ENCODE measurements at regions not wholly inside any gene's neighbourhood (a gene's known extent, or its start where the extent isn't known, plus 50 kb on each side); places are given as distances from the start of the nearest gene placed in this dataset.

DNA sequence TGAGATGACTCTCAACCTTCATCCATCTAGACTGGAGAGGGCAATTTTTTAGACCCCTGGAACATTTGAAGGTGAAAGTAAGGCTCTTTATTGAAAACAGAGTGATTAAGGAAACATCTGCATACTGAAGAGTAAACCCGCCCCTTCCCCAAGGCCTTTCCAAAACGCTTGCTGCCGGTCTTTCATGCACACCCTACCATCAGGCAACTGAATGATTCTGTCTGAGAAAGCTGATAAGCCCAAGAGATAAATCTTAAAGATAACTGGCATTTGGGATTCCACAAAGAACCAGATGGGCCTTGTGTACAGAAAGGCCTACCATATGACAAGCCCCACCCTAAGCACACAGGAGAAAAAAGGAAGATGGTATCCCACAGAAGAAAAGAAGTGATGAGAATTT lies 54.4 kb upstream of the PIK3R1 start:
- FAIRE-seq = no peak

DNA sequence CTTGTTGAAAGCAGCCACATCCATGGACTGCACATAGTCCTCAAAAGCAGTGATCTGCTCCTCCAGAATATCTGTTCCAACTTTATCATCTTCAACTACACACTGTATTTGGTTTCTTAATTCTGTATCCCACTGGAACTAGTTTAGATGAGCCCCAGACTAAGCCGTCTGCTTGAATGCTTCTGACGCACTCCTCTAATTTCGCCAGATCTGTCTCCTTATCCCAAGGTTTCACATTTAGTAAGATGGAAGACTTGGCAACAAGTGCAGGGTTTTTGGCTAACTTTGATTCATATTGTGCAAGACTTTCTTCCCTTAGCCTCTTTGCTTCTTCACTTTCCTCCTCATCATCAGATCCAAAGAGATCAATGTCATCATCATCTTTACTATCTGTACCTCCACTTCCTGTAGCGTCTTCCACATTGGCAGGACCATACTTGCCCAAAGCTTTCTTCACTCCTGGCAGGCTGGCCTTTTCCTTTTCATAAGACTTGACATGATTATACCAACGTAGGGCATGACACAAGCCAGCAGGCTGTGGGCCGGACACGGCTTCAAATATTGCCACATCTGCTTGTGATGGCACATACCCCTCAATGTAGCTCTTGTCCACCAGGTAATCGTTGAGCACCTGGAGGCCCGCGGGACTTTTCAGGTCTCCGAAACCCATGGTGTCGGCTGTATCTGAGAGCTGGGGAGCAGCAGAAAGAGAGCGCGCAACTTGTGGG lies 56.2 kb upstream of the PIK3R1 start:
- FAIRE-seq = no peak
- TF ChIP-seq POLR2A (IDR thresholded peaks at IDR 0.05; ENCODE audit: low read depth, low read length) (no peak), POLR2AphosphoS5 (IDR thresholded peaks at IDR 0.05; ENCODE audit: low read depth, low read length) (no peak), TAF1 (IDR thresholded peaks at IDR 0.05; ENCODE audit: borderline replicate concordance, low read depth, low read length) (no peak)
- no peak for DNase-seq (ENCODE audit: insufficient read length)

More for the DNA sequence above, 54.4 kb upstream of the PIK3R1 start:
- no peak for DNase-seq (ENCODE audit: insufficient read length)
- TF ChIP-seq POLR2A (IDR thresholded peaks at IDR 0.05; ENCODE audit: low read depth, low read length) (no peak), POLR2AphosphoS5 (IDR thresholded peaks at IDR 0.05; ENCODE audit: low read depth, low read length) (no peak), TAF1 (IDR thresholded peaks at IDR 0.05; ENCODE audit: borderline replicate concordance, low read depth, low read length) (no peak)

DNA sequence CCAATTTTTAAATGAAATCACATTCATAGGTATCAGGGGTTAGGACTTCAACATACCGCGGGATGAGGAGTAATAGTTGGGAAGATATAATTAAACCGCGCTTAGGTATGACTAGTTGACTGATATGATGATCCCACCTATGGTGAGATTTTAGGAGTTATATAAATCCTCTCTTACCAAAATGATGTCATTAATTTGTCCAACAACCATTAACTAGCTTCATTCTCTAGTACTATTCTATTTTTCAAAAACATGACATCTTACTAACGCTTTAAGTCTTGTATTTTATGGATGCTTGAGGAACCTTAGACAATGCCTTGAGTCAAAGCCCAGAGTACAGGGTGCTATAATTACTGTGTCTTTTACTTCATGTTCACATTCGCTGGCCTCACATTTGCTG lies 59.6 kb upstream of the PIK3R1 start:
- no peak for TF ChIP-seq POLR2AphosphoS5 (IDR thresholded peaks at IDR 0.05; ENCODE audit: low read depth, low read length)
- no peak for TF ChIP-seq TAF1 (IDR thresholded peaks at IDR 0.05; ENCODE audit: borderline replicate concordance, low read depth, low read length)
- no peak for TF ChIP-seq POLR2A (IDR thresholded peaks at IDR 0.05; ENCODE audit: low read depth, low read length)
- DNase-seq (ENCODE audit: insufficient read length) = no peak
- FAIRE-seq = no peak

DNA sequence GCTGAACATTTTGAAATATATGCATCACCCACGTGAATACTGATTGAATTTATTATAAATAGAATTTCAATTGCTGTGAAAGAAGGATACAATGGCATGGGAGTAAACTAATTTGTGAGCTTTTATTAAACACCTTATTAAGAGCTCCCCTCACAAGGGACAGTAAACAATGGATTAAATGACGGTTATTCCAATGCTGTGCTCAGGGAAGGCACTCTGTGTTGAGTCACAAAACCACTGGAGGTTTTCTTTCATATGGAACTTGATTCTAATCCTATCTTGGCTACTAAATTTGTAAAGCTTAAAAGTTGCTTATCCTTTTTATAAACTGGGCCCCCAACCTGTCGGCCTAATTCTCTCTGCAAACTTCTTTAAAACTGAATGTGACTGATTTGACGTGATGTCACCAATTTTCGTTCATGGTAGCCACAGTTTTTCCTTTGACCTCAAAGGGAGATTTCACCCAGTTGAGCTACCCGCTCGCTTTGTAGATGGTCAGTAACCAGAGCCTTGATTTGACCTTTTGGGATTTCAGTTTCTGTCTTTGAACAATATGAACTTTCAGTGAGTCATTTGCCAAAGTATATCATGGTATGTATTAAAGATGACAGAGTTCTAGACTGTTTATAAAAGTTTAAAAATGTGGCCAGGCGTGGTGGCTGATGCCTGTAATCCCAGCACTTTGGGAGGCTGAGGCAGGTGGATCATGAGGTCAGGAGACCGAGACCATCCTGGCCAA lies 61.3 kb upstream of the PIK3R1 start:
- FAIRE-seq (no peak), DNase-seq (ENCODE audit: insufficient read length) (no peak)
- TF ChIP-seq POLR2AphosphoS5 (IDR thresholded peaks at IDR 0.05; ENCODE audit: low read depth, low read length) (no peak), POLR2A (IDR thresholded peaks at IDR 0.05; ENCODE audit: low read depth, low read length) (no peak), TAF1 (IDR thresholded peaks at IDR 0.05; ENCODE audit: borderline replicate concordance, low read depth, low read length) (no peak)

DNA sequence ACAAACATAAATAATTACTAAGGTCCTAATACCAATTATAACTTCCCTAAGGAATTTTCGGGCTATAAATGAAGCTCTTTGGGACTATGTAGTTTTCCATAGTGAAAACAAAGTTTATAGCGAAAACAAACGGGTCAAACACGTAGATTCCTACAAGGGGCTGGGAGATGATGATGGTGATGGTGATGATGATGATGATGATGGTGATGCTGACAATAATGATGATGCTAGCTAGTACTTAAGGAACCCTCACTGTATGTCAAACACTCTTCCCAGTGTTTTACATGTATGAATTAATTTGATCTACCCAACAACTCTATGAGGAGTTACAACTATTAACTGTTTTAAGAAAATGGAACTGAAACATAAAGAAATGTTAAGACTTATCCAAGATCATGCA lies 63.7 kb upstream of the PIK3R1 start:
- DNase-seq (ENCODE audit: insufficient read length) (no peak), FAIRE-seq (no peak)
- TF ChIP-seq POLR2A (IDR thresholded peaks at IDR 0.05; ENCODE audit: low read depth, low read length) (no peak), POLR2AphosphoS5 (IDR thresholded peaks at IDR 0.05; ENCODE audit: low read depth, low read length) (no peak), TAF1 (IDR thresholded peaks at IDR 0.05; ENCODE audit: borderline replicate concordance, low read depth, low read length) (no peak)

DNA sequence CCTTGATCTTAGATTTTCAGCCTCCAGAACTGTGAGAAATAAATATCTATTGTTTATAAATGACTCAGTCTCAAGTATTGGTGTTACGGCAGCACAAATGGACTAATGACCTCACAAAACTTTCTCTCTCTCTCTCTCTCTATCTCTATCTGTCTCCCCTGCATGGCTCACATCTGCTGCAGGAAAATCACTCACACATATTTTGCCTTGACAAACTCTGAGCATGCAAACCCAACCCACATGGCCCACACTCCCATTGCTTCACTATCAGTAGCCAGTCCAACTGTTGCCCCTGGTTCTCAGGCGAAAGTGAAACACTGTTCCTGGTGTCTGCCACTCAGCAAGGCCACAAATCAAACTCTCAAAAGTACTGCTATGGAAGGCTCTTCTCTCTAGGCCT lies 66.4 kb upstream of the PIK3R1 start:
- TF ChIP-seq TAF1 (IDR thresholded peaks at IDR 0.05; ENCODE audit: borderline replicate concordance, low read depth, low read length) = no peak
- TF ChIP-seq POLR2AphosphoS5 (IDR thresholded peaks at IDR 0.05; ENCODE audit: low read depth, low read length) = no peak
- no peak for TF ChIP-seq POLR2A (IDR thresholded peaks at IDR 0.05; ENCODE audit: low read depth, low read length)
- no peak for DNase-seq (ENCODE audit: insufficient read length)
- peak; percentile 51 for FAIRE-seq

DNA sequence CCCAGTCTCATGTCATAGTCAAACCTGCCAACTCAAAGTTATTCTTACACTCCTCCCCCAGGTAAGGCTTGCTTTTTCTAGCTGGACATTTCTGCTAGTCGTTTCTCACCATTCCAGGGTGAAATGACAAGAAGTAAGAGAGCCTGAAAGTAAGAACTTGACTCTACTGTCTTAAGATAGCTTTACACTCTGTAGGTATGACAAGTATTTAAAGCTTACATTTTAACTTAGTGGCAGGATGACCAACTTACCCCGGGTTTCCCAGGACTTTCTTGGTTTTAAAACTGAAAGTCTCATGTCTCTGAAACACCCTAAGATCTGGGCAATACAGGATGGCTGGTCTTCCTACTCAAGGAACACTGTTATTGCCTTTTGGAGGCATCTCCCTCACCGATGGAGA lies 67.5 kb upstream of the PIK3R1 start:
- no peak for TF ChIP-seq TAF1 (IDR thresholded peaks at IDR 0.05; ENCODE audit: borderline replicate concordance, low read depth, low read length)
- no peak for TF ChIP-seq POLR2AphosphoS5 (IDR thresholded peaks at IDR 0.05; ENCODE audit: low read depth, low read length)
- no peak for TF ChIP-seq POLR2A (IDR thresholded peaks at IDR 0.05; ENCODE audit: low read depth, low read length)
- DNase-seq (ENCODE audit: insufficient read length) = no peak
- FAIRE-seq = peak; percentile 77

DNA sequence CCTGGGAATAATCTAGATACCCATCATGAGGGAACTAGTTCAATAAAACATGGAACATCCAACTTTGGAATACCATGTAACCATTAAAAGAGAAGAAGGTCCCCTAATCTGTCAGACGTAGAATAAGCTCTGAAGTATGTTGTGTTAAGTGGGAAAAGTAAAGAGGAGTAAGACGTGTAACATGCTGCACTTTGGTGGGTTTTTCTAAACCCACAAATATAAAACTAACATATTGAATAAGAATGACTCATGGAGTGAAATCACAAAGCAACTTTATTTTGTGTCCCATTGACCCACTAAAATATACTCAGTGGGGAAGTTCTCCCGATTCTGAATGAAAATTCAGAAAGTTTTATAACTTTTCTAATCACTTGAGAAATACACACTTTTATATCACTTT lies 67.9 kb upstream of the PIK3R1 start:
- FAIRE-seq (no peak), DNase-seq (ENCODE audit: insufficient read length) (no peak)
- TF ChIP-seq TAF1 (IDR thresholded peaks at IDR 0.05; ENCODE audit: borderline replicate concordance, low read depth, low read length) (no peak), POLR2AphosphoS5 (IDR thresholded peaks at IDR 0.05; ENCODE audit: low read depth, low read length) (no peak), POLR2A (IDR thresholded peaks at IDR 0.05; ENCODE audit: low read depth, low read length) (no peak)

DNA sequence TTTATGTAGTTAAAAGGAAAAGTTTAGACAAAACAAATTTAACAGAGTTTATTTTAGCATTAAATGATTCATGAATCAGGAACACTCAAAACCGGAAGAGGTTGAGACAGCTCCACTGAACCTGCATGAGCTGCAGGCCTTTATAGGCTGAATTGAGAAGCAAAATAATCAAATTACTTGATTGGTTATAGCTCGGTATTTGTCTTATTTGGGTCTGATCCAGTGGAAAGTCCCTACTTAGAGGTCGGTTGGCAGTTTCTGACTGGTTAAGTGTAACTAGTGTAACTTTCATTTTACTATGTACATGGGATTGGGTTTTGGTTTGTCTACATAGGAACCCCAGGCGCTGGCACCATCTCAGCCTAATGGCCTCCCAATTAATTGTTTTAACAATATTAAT lies 74.1 kb upstream of the PIK3R1 start:
- FAIRE-seq (peak; percentile 38), DNase-seq (ENCODE audit: insufficient read length) (no peak)
- TF ChIP-seq POLR2AphosphoS5 (IDR thresholded peaks at IDR 0.05; ENCODE audit: low read depth, low read length) = no peak
- no peak for TF ChIP-seq TAF1 (IDR thresholded peaks at IDR 0.05; ENCODE audit: borderline replicate concordance, low read depth, low read length)
- TF ChIP-seq POLR2A (IDR thresholded peaks at IDR 0.05; ENCODE audit: low read depth, low read length) = no peak

DNA sequence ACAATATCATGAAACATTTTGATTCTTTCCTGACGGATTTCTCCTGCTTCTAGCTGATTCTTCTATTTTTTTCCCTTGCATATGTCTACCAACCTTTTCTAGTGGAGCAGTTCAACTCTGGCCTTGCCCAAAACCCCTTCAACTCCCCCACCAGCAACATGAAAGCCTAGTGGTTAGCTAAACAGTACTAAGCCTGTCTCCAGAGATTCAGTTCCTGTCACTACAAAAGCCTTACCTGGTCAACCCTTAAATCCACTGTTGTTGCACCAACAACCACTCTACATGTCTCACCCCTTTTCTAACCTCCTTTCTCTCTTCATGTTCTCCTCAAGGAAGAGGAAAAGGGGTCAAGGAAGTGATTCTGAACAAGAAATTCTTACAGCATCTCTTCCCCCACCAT lies 74.8 kb upstream of the PIK3R1 start:
- TF ChIP-seq TAF1 (IDR thresholded peaks at IDR 0.05; ENCODE audit: borderline replicate concordance, low read depth, low read length) (no peak), POLR2A (IDR thresholded peaks at IDR 0.05; ENCODE audit: low read depth, low read length) (no peak), POLR2AphosphoS5 (IDR thresholded peaks at IDR 0.05; ENCODE audit: low read depth, low read length) (no peak)
- FAIRE-seq (peak; percentile 76), DNase-seq (ENCODE audit: insufficient read length) (no peak)

DNA sequence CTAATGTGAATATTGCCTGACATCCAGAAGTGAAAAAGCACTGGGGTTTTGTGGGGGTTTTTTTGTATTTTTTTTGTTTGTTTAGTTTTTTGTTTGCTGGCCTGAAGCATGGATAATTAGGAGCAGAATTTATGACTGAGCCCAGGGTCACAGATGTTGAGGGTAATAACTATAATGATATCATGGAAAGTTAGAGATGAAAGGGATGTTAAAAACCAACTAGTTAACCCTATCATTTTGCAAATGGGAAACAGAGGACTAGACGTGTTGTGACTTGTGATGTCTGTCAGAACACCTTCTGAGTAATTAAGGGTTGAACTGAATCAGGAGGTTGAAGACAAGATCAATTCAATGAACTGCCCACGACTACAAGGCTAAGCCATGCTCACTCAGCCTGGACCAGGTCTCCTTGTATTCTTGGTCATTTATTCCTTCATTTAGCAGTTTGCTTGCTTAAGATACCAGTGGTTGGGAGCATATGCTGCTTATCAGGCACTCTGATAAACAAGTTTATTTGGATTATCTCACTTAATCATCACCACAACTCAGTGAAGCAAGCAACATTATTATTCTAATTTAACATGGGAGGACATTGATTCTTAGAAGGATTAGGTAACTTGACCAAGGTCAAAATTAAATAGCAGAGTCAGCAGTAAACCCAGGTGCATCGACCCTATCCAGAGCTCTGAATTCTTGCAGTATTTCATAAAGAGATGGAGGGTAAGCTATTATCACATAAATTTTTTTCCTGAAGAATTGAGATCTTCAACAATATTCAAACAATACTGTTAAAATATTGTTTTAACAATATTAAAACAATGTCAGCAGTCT lies 75.7 kb upstream of the PIK3R1 start:
- TF ChIP-seq POLR2AphosphoS5 (IDR thresholded peaks at IDR 0.05; ENCODE audit: low read depth, low read length) = no peak
- TF ChIP-seq POLR2A (IDR thresholded peaks at IDR 0.05; ENCODE audit: low read depth, low read length) = no peak
- no peak for TF ChIP-seq TAF1 (IDR thresholded peaks at IDR 0.05; ENCODE audit: borderline replicate concordance, low read depth, low read length)
- DNase-seq (ENCODE audit: insufficient read length) (no peak), FAIRE-seq (no peak)
